Suprapubic skin (tissue), 4 donors: ENCODE measurements at regions not wholly inside any gene's neighbourhood (a gene's known extent, or its start where the extent isn't known, plus 50 kb on each side); places are given as distances from the start of the nearest gene placed in this dataset.

Experiments used
- DNase-seq, 2 donors: peaks; one replicate each; pipeline ENCODE4 v3.0.0-alpha.2; 2019; ENCODE audit warnings: low spot score in 2 of 2
- H3K27ac ChIP-seq: fragments of 200-600 bp; sonication (generic); one replicate; pipeline ENCODE4 v1.5.1; 2019
- H3K27me3 ChIP-seq: fragments of 200-600 bp; sonication (generic); one replicate; pipeline ENCODE4 v1.5.1; 2019
- H3K36me3 ChIP-seq: fragments of 200-600 bp; sonication (generic); one replicate; pipeline ENCODE4 v1.5.1; 2019
- H3K4me1 ChIP-seq: fragments of 200-600 bp; sonication (generic); one replicate; pipeline ENCODE4 v1.5.1; 2019
- H3K4me3 ChIP-seq: fragments of 200-600 bp; sonication (generic); one replicate; pipeline ENCODE4 v1.5.1; 2019; ENCODE audit warnings: mild to moderate bottlenecking
- H3K9me3 ChIP-seq: fragments of 200-600 bp; sonication (generic); one replicate; pipeline ENCODE4 v1.5.1; 2019
- EP300 ChIP-seq: sonication (generic); formaldehyde crosslinking; IDR thresholded peaks from one replicate; pipeline ENCODE4 v1.6.1; 2017; ENCODE audit warnings: antibody characterized with exemption
- POLR2A ChIP-seq, 2 donors: fragments of 450-650 bp; IDR thresholded peaks; one replicate each; pipeline ENCODE4 v1.6.1; 2017; ENCODE audit warnings: antibody characterized with exemption in 2 of 2, mild to moderate bottlenecking in 2 of 2, moderate library complexity in 2 of 2
- POLR2AphosphoS5 ChIP-seq, 3 donors: sonication (generic); formaldehyde crosslinking; IDR thresholded peaks; one replicate each; pipeline ENCODE4 v1.6.1; 2017; ENCODE audit warnings: antibody characterized with exemption in 3 of 3
- WGBS: methylation state at CpG from one replicate; pipeline ENCODE4 v1.1.5; 2018; 5-methylcytosine and 5-hydroxymethylcytosine counted together
- TF ChIP-seq, protein P1 (sequence below), 2 donors: fragments of 200-600 bp in 1 of 2; fragments of 450-650 bp in 1 of 2; sonication (generic) in 1 of 2; IDR thresholded peaks; one replicate each; pipeline ENCODE4 v1.5.1; 2016 to 2019; ENCODE audit warnings: antibody characterized with exemption in 2 of 2, mild to moderate bottlenecking in 1 of 2, moderate library complexity in 1 of 2

DNA sequence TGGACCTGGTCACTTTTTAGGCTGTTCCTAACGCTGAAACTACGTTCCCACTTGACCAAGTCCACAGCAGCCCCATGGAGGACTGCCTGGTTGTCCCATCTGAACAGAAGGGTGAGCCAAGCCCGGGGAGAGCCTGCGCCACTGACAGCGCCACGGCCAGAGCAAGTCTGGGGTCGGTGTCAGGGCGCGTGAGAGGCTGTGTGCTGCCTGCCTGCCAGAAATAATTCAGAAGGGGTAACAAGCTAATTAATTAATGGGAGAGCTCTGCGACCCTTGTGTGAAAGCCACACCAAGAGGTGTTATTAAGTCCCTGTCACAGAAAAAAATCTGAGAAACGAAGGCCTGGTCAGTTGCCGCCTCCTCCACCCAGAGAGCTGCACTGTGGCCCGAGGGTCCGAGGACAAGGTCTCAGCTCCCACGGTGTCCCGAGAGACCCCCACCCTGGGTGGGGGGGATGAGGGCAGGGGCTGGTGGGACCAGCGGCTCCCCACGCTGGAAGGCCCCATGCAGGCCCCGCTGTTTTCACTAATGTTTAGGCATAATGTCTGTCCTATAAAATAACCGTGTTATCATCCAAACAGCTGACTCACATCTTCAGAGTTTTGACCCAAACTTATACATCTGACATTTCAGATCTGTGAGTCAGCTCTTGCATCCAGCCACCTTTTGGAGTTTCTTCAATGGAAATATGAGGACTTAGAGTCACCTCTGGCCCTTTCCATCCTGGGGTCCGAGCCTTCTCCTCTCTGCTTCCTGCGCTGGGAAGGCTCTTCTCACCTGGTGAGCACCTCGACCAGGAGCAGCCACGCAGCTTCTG is 58.5 kb downstream of the DLL1 start:
- no peaks in the 10 kb centered on the region for H3K36me3 ChIP-seq
- TF ChIP-seq, protein P1, sequence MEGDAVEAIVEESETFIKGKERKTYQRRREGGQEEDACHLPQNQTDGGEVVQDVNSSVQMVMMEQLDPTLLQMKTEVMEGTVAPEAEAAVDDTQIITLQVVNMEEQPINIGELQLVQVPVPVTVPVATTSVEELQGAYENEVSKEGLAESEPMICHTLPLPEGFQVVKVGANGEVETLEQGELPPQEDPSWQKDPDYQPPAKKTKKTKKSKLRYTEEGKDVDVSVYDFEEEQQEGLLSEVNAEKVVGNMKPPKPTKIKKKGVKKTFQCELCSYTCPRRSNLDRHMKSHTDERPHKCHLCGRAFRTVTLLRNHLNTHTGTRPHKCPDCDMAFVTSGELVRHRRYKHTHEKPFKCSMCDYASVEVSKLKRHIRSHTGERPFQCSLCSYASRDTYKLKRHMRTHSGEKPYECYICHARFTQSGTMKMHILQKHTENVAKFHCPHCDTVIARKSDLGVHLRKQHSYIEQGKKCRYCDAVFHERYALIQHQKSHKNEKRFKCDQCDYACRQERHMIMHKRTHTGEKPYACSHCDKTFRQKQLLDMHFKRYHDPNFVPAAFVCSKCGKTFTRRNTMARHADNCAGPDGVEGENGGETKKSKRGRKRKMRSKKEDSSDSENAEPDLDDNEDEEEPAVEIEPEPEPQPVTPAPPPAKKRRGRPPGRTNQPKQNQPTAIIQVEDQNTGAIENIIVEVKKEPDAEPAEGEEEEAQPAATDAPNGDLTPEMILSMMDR (IDR thresholded peaks at IDR 0.05), result no peak
- no peak for TF ChIP-seq EP300
- TF ChIP-seq POLR2AphosphoS5 (IDR thresholded peaks at IDR 0.05), result no peak
- H3K9me3 ChIP-seq, result no peaks in the 10 kb centered on the region
- DNase-seq, result no peak
- WGBS, result 87% methylated on average over 23 of the region's 24 CpGs
- H3K27ac ChIP-seq, result no peak overlapping the region
- peaks cover 26% of the 10 kb centered on the region for H3K27me3 ChIP-seq
- H3K4me3 ChIP-seq, result no peak overlapping the region
- no peaks in the 10 kb centered on the region for H3K4me1 ChIP-seq

GRCh38 chr6:170231293-170232185 is 59.3 kb downstream of the DLL1 start:
- peaks cover 3% of the 10 kb centered on the region for H3K4me1 ChIP-seq
- no peak overlapping the region for H3K4me3 ChIP-seq
- DNase-seq, result no peak
- H3K27me3 ChIP-seq, result peaks cover 26% of the 10 kb centered on the region
- no peak overlapping the region for H3K27ac ChIP-seq
- H3K36me3 ChIP-seq, result no peaks in the 10 kb centered on the region
- TF ChIP-seq, protein P1 (IDR thresholded peaks at IDR 0.05), result no peak
- TF ChIP-seq EP300, result no peak
- no peak for TF ChIP-seq POLR2A (IDR thresholded peaks at IDR 0.05)
- no peak for TF ChIP-seq POLR2AphosphoS5 (IDR thresholded peaks at IDR 0.05)
- no peaks in the 10 kb centered on the region for H3K9me3 ChIP-seq
- WGBS, result 84% methylated on average over 17 of the region's 22 CpGs

- Histone ChIP-seq H3K27me3 (peaks cover 25% of the 10 kb centered on the region), H3K9me3 (no peaks in the 10 kb centered on the region), H3K36me3 (no peaks in the 10 kb centered on the region), H3K4me1 (peaks cover 9% of the 10 kb centered on the region), H3K4me3 (no peak overlapping the region), H3K27ac (no peak overlapping the region)
- TF ChIP-seq POLR2AphosphoS5 (IDR thresholded peaks at IDR 0.05), result no peak
- no peak for TF ChIP-seq POLR2A (IDR thresholded peaks at IDR 0.05)
- TF ChIP-seq, protein P1 (IDR thresholded peaks at IDR 0.05), result no peak
- 81% methylated on average over 19 of the region's 19 CpGs for WGBS
- DNase-seq, result no peak
Observed at GRCh38 chr6:170230520-170231292, 60.2 kb downstream of the DLL1 start.

GRCh38 chr6:170229851-170230519 is 60.9 kb downstream of the DLL1 start:
- no peak overlapping the region for H3K27ac ChIP-seq
- TF ChIP-seq, protein P1 (IDR thresholded peaks at IDR 0.05), result no peak
- TF ChIP-seq POLR2AphosphoS5 (IDR thresholded peaks at IDR 0.05) (no peak), POLR2A (IDR thresholded peaks at IDR 0.05) (no peak), EP300 (no peak)
- 83% methylated on average over 16 of the region's 25 CpGs for WGBS
- DNase-seq, result no peak
- H3K4me1 ChIP-seq, result peaks cover 16% of the 10 kb centered on the region
- peaks cover 24% of the 10 kb centered on the region for H3K27me3 ChIP-seq
- no peaks in the 10 kb centered on the region for H3K9me3 ChIP-seq
- H3K36me3 ChIP-seq, result no peaks in the 10 kb centered on the region
- H3K4me3 ChIP-seq, result no peak overlapping the region
